ENCODE measurements at regions not wholly inside any gene's neighbourhood (a gene's known extent, or its start where the extent isn't known, plus 50 kb on each side); places are given as distances from the start of the nearest gene placed in this dataset.

DNA sequence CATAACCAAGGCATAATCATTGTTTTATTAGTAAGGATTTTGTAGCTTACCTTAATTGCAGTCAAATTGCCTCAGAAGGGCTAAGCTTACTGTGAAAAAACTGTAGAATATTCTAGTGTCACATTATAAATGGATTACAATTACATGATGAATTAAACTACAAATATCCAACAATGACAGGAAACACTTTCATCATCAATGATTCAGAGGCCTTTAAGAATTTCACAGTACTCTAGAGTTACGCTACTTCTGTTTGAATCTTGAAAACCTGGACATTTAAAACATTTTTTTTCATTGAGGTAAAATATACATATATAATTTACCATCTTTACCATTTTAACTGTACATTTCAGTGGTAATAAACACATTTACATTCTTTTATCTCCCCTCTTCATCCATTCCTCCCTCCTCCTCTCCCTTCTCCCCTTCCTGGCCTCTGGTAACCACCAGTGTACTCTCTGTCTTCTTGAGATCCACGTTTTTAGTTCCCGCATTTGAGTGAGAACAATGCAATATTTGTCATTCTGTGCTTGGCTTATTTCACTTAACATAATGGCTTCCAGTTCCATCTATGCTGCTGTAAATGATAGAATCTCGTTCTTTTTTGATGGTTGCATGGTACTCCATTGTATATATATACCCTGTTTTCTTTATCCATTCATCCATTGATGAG lies 54.7 kb downstream of the GJD2 start:
- TF ChIP-seq, protein P1, sequence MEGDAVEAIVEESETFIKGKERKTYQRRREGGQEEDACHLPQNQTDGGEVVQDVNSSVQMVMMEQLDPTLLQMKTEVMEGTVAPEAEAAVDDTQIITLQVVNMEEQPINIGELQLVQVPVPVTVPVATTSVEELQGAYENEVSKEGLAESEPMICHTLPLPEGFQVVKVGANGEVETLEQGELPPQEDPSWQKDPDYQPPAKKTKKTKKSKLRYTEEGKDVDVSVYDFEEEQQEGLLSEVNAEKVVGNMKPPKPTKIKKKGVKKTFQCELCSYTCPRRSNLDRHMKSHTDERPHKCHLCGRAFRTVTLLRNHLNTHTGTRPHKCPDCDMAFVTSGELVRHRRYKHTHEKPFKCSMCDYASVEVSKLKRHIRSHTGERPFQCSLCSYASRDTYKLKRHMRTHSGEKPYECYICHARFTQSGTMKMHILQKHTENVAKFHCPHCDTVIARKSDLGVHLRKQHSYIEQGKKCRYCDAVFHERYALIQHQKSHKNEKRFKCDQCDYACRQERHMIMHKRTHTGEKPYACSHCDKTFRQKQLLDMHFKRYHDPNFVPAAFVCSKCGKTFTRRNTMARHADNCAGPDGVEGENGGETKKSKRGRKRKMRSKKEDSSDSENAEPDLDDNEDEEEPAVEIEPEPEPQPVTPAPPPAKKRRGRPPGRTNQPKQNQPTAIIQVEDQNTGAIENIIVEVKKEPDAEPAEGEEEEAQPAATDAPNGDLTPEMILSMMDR (IDR thresholded peaks at IDR 0.05), result no peak
- no peak for TF ChIP-seq POLR2A (IDR thresholded peaks at IDR 0.05)

Measured in lower leg skin (tissue), 3 donors.